A549 (cell line): ENCODE measurements at regions not wholly inside any gene's neighbourhood (a gene's known extent, or its start where the extent isn't known, plus 50 kb on each side); places are given as distances from the start of the nearest gene placed in this dataset.

Experiments used
- ATAC-seq, 2 experiments: fragments of 200-7000 bp in 1 of 2; fragments of >200 bp in 1 of 2; cut with Nextera tagmentation in 1 of 2; cut with Tn5 transposase in 1 of 2; 3 replicates each; pipeline versions ENCODE4 v1.8.0 to v1.9.1; 2018 to 2020; ENCODE audit warnings: mild to moderate bottlenecking in 1 of 2, moderate library complexity in 1 of 2
- CTCF ChIA-PET: fragments of 300-600 bp; sonication (Branson Sonifier 250); formaldehyde crosslinking; extraction: SDS; loops from one replicate; lab custom pipeline; 2021; ENCODE audit warnings: antibody characterized with exemption, inconsistent platforms; lab: Yijun Ruan, JAX
- POLR2A ChIA-PET: fragments of 350-600 bp; formaldehyde crosslinking; extraction: SDS; loops from one replicate; lab custom pipeline; 2021; ENCODE audit warnings: antibody characterized with exemption, inconsistent platforms; lab: Yijun Ruan, JAX
- DNase-seq, 2 experiments: peaks; one replicate each; pipeline versions ENCODE4 v3.0.0 to v3.0.0-alpha.2; 2011 to 2016; ENCODE audit warnings: low read depth in 1 of 2, low spot score in 1 of 2
- FAIRE-seq: peaks from 2 replicates; lab custom pipeline; 2011; peaks lifted over from hg19 to GRCh38; lab: Jason Lieb, UNC
- H3K27ac ChIP-seq, 2 experiments: fragments of >200 bp; sonication (Bioruptor Twin); formaldehyde crosslinking; 3 replicates each; pipeline ENCODE4 v1.5.1; 2016 to 2017
- H3K4me1 ChIP-seq: fragments of >200 bp; sonication (Bioruptor Twin); formaldehyde crosslinking; 3 replicates; pipeline ENCODE4 v1.6.1; 2016
- H3K4me2 ChIP-seq: fragments of >200 bp; sonication (Bioruptor Twin); formaldehyde crosslinking; 3 replicates; pipeline ENCODE4 v1.6.1; 2016
- H3K4me3 ChIP-seq: fragments of >200 bp; sonication (Bioruptor Twin); formaldehyde crosslinking; 3 replicates; pipeline ENCODE4 v1.5.1; 2016
- H3K9me3 ChIP-seq: fragments of >200 bp; sonication (Bioruptor Twin); formaldehyde crosslinking; 3 replicates; pipeline ENCODE4 v1.6.1; 2016
- ATOH8 ChIP-seq: fragments of 250-450 bp; sonication (Bioruptor Pico); IDR thresholded peaks from 2 replicates; pipeline ENCODE4 v1.5.0; 2020; ENCODE audit warnings: low read depth, mild to moderate bottlenecking, moderate library complexity
- BHLHE40 ChIP-seq: IDR thresholded peaks from 2 replicates; pipeline ENCODE4 v1.6.1; 2012; ENCODE audit warnings: low read depth, low read length, inconsistent platforms
- CBX2 ChIP-seq: fragments of 200-600 bp; sonication (generic); IDR thresholded peaks from 2 replicates; pipeline ENCODE4 v1.6.1; 2016; ENCODE audit warnings: low read depth, mild to moderate bottlenecking, borderline replicate concordance
- CBX8 ChIP-seq: fragments of 200-600 bp; sonication (generic); IDR thresholded peaks from 2 replicates; pipeline ENCODE4 v1.6.1; 2016
- CEBPB ChIP-seq, 2 experiments: fragments of >200 bp in 1 of 2; sonication (Bioruptor Twin) in 1 of 2; formaldehyde crosslinking in 1 of 2; IDR thresholded peaks; 2 replicates each; pipeline ENCODE4 v1.6.1; 2012 to 2016
- CHD2 ChIP-seq: fragments of 150-350 bp; IDR thresholded peaks from 2 replicates; pipeline ENCODE4 v1.6.1; 2014; ENCODE audit warnings: low read length; ENCODE audit not compliant: partially characterized antibody
- EHF ChIP-seq: fragments of 250-450 bp; sonication (Bioruptor Pico); IDR thresholded peaks from 2 replicates; pipeline ENCODE4 v1.5.0; 2020; ENCODE audit warnings: mild to moderate bottlenecking
- EHMT2 ChIP-seq: fragments of 200-600 bp; sonication (generic); IDR thresholded peaks from 2 replicates; pipeline ENCODE4 v1.6.1; 2016; ENCODE audit warnings: antibody characterized with exemption, low read depth, mild to moderate bottlenecking, moderate library complexity
- EP300 ChIP-seq, 2 experiments: fragments of >200 bp; sonication (Bioruptor Twin); formaldehyde crosslinking; IDR thresholded peaks; 2 replicates in 1 of 2; 3 replicates in 1 of 2; pipeline ENCODE4 v1.6.1; 2016 to 2017
- ESRRA ChIP-seq: fragments of 150-350 bp; IDR thresholded peaks from 2 replicates; pipeline ENCODE4 v1.6.1; 2014; ENCODE audit warnings: mild to moderate bottlenecking, low read length, borderline replicate concordance
- HEYL ChIP-seq: fragments of 250-450 bp; sonication (Bioruptor Pico); IDR thresholded peaks from 2 replicates; pipeline ENCODE4 v1.8.0; 2021; ENCODE audit warnings: mild to moderate bottlenecking, moderate library complexity
- HOXA7 ChIP-seq: fragments of 250-450 bp; sonication (Bioruptor Pico); IDR thresholded peaks from 2 replicates; pipeline ENCODE4 v1.5.0; 2020; ENCODE audit warnings: mild to moderate bottlenecking, moderate library complexity
- HOXB13 ChIP-seq: fragments of 250-450 bp; sonication (Bioruptor Pico); IDR thresholded peaks from 2 replicates; pipeline ENCODE4 v1.5.0; 2020; ENCODE audit warnings: low read depth, mild to moderate bottlenecking, moderate library complexity
- KDM1A ChIP-seq: fragments of 200-600 bp; sonication (generic); IDR thresholded peaks from 2 replicates; pipeline ENCODE4 v1.6.1; 2016; ENCODE audit warnings: low read depth, mild to moderate bottlenecking
- KDM5A ChIP-seq: fragments of 200-600 bp; sonication (generic); IDR thresholded peaks from 2 replicates; pipeline ENCODE4 v1.6.1; 2016; ENCODE audit warnings: antibody characterized with exemption, mild to moderate bottlenecking
- MAZ ChIP-seq: fragments of 150-350 bp; IDR thresholded peaks from 2 replicates; pipeline ENCODE4 v1.6.1; 2014; ENCODE audit warnings: antibody characterized with exemption, low read depth, low read length, borderline replicate concordance
- POLR2A ChIP-seq: IDR thresholded peaks from 2 replicates; pipeline ENCODE4 v1.6.1; 2012; ENCODE audit warnings: mild to moderate bottlenecking, low read length
- POLR2AphosphoS2 ChIP-seq: conservative IDR thresholded peaks from 2 replicates; pipeline ENCODE4 v1.6.1; 2012; ENCODE audit warnings: low read length, improper control_type of control experiment, inconsistent platforms
- RARB ChIP-seq: fragments of 250-450 bp; sonication (Bioruptor Pico); IDR thresholded peaks from 2 replicates; pipeline ENCODE4 v1.8.0; 2021; ENCODE audit warnings: mild to moderate bottlenecking, moderate library complexity
- RFX5 ChIP-seq: fragments of 450-650 bp; IDR thresholded peaks from 2 replicates; pipeline ENCODE4 v1.7.1; 2014; ENCODE audit warnings: antibody characterized with exemption, mild to moderate bottlenecking, moderate library complexity
- RNF2 ChIP-seq: fragments of 200-600 bp; sonication (generic); IDR thresholded peaks from 2 replicates; pipeline ENCODE4 v1.6.1; 2016; ENCODE audit warnings: low read depth, mild to moderate bottlenecking, antibody characterized with exemption, moderate library complexity, borderline replicate concordance
- SMC3 ChIP-seq: fragments of >200 bp; sonication (Bioruptor Twin); formaldehyde crosslinking; IDR thresholded peaks from 3 replicates; pipeline ENCODE4 v1.6.1; 2018; ENCODE audit warnings: inconsistent platforms
- SREBF2 ChIP-seq: fragments of 450-650 bp; IDR thresholded peaks from 2 replicates; pipeline ENCODE4 v1.6.1; 2014; ENCODE audit warnings: mild to moderate bottlenecking, moderate library complexity
- TFCP2L1 ChIP-seq: fragments of 250-450 bp; sonication (Bioruptor Pico); IDR thresholded peaks from 2 replicates; pipeline ENCODE4 v1.5.0; 2021; ENCODE audit warnings: mild to moderate bottlenecking
- USF2 ChIP-seq: fragments of 450-650 bp; IDR thresholded peaks from 2 replicates; pipeline ENCODE4 v1.6.1; 2014; ENCODE audit warnings: antibody characterized with exemption
- ZC3H11A ChIP-seq: fragments of 450-650 bp; IDR thresholded peaks from 2 replicates; pipeline ENCODE4 v1.6.1; 2014; ENCODE audit warnings: antibody characterized with exemption, mild to moderate bottlenecking
- ZFP36 ChIP-seq: fragments of 450-650 bp; IDR thresholded peaks from 2 replicates; pipeline ENCODE4 v1.6.1; 2014; ENCODE audit warnings: borderline replicate concordance; ENCODE audit not compliant: partially characterized antibody
- WGBS: methylation state at CpG from one replicate; pipeline ENCODE4 v1.1.6; 2017; ENCODE audit errors: missing lambda C conversion rate; 5-methylcytosine and 5-hydroxymethylcytosine counted together
- TF ChIP-seq, protein P1 (sequence below): fragments of 200-600 bp; sonication (generic); IDR thresholded peaks from 2 replicates; pipeline ENCODE4 v1.6.1; 2016; ENCODE audit warnings: antibody characterized with exemption, mild to moderate bottlenecking, moderate library complexity
- TF ChIP-seq, protein P2 (sequence below): IDR thresholded peaks from 2 replicates; pipeline ENCODE4 v1.6.1; 2012; ENCODE audit warnings: low read depth, borderline replicate concordance

DNA sequence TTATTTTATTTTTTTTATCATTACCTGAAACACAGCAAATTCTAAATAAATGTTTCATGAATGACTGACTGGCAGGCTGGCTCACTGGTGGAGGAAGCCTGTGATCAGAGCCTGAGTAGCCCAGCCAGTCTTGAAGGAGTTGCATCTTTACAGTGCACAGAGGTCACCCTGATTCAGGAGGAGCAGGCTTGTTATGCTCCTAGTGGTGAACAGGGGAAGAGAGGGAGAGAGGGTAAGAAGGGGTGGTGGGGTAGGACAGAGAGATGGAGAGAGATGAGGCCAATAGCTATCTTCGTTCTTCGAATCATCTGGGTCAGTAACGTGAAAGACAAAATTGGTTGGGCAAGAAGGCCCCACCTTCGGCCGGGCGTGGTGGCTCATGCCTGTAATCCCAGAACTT lies 202.6 kb upstream of the MCTP2 start (continued):
- TF ChIP-seq KDM1A (no peak), RNF2 (no peak)

DNA sequence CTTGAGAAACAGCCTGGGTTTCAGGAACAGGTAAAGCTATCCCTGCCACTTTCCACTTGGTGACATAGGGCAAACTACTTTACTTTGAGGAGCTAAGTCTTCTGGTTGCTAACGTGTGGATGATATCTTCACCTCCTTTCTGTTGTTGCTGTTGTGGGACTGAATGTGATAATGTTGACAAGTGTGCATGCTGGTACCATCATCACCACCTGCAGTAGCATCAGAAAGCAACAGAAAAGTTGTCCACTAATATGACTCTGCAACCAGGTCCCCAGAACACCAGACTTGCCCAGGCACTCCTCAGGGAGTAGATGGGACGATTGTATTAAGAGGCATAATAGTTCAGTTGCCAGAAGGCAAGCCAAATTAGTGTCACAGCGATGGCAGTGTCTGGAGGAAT lies 203.2 kb upstream of the MCTP2 start:
- DNase-seq (no peak), ATAC-seq (no peak), FAIRE-seq (no peak)
- TF ChIP-seq RFX5 (no peak), POLR2AphosphoS2 (no peak), EP300 (IDR thresholded peaks at IDR 0.05) (no peak), CEBPB (IDR thresholded peaks at IDR 0.05) (no peak), MAZ (no peak), POLR2A (no peak), HEYL (no peak), HOXB13 (CRISPR knock-in tag) (no peak), ZFP36 (no peak), CBX2 (no peak), KDM5A (no peak)
- TF ChIP-seq, protein P1, sequence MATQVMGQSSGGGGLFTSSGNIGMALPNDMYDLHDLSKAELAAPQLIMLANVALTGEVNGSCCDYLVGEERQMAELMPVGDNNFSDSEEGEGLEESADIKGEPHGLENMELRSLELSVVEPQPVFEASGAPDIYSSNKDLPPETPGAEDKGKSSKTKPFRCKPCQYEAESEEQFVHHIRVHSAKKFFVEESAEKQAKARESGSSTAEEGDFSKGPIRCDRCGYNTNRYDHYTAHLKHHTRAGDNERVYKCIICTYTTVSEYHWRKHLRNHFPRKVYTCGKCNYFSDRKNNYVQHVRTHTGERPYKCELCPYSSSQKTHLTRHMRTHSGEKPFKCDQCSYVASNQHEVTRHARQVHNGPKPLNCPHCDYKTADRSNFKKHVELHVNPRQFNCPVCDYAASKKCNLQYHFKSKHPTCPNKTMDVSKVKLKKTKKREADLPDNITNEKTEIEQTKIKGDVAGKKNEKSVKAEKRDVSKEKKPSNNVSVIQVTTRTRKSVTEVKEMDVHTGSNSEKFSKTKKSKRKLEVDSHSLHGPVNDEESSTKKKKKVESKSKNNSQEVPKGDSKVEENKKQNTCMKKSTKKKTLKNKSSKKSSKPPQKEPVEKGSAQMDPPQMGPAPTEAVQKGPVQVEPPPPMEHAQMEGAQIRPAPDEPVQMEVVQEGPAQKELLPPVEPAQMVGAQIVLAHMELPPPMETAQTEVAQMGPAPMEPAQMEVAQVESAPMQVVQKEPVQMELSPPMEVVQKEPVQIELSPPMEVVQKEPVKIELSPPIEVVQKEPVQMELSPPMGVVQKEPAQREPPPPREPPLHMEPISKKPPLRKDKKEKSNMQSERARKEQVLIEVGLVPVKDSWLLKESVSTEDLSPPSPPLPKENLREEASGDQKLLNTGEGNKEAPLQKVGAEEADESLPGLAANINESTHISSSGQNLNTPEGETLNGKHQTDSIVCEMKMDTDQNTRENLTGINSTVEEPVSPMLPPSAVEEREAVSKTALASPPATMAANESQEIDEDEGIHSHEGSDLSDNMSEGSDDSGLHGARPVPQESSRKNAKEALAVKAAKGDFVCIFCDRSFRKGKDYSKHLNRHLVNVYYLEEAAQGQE, result no peak
- POLR2A ChIA-PET, result no interaction called here
- Histone ChIP-seq H3K9me3 (no peaks in the 10 kb centered on the region), H3K4me2 (no peak overlapping the region), H3K4me3 (no peak overlapping the region), H3K27ac (no peak overlapping the region), H3K4me1 (no peaks in the 10 kb centered on the region)
- 2% methylated on average over 3 of the region's 3 CpGs for WGBS
- CTCF ChIA-PET, result no interaction called here

- ChIA-PET POLR2A (no interaction called here), CTCF (no interaction called here)
These were observed 203.8 kb upstream of the MCTP2 start for GRCh38 chr15:94027581-94027980.

More at GRCh38 chr15:94027581-94027980, 203.8 kb upstream of the MCTP2 start:
- no peaks in the 10 kb centered on the region for H3K9me3 ChIP-seq
- H3K4me2 ChIP-seq, result no peak overlapping the region
- TF ChIP-seq CHD2, result no peak
- TF ChIP-seq TFCP2L1 (CRISPR knock-in tag), result no peak
- TF ChIP-seq EHF (CRISPR knock-in tag), result no peak
- TF ChIP-seq SMC3, result no peak
- TF ChIP-seq ZC3H11A, result no peak
- TF ChIP-seq ESRRA, result no peak
- TF ChIP-seq HOXA7 (CRISPR knock-in tag), result no peak
- no peak for TF ChIP-seq USF2
- no peak for TF ChIP-seq SREBF2
- TF ChIP-seq, protein P2, sequence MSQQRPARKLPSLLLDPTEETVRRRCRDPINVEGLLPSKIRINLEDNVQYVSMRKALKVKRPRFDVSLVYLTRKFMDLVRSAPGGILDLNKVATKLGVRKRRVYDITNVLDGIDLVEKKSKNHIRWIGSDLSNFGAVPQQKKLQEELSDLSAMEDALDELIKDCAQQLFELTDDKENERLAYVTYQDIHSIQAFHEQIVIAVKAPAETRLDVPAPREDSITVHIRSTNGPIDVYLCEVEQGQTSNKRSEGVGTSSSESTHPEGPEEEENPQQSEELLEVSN, result no peak
- TF ChIP-seq RARB (CRISPR knock-in tag), result no peak
- no peak for TF ChIP-seq EP300 (IDR thresholded peaks at IDR 0.05)
- TF ChIP-seq CBX8, result no peak
- no peak for TF ChIP-seq ATOH8 (CRISPR knock-in tag)
- TF ChIP-seq BHLHE40, result no peak
- TF ChIP-seq RNF2, result no peak
- no peak for TF ChIP-seq KDM5A
- TF ChIP-seq, protein P1, result no peak
- no peak for TF ChIP-seq CEBPB (IDR thresholded peaks at IDR 0.05)
- TF ChIP-seq EHMT2, result no peak
- ATAC-seq (no peak), DNase-seq (no peak), FAIRE-seq (no peak)
- no peaks in the 10 kb centered on the region for H3K4me1 ChIP-seq
- no peak overlapping the region for H3K27ac ChIP-seq
- 0% methylated on average over 1 of the region's 1 CpG for WGBS
- no peak overlapping the region for H3K4me3 ChIP-seq
